H9 (cell line): ENCODE measurements at regions not wholly inside any gene's neighbourhood (a gene's known extent, or its start where the extent isn't known, plus 50 kb on each side); places are given as distances from the start of the nearest gene placed in this dataset.

Source experiments
- DNase-seq: peaks from one replicate; pipeline ENCODE4 v3.0.0-alpha.2; 2017
- H2AFZ ChIP-seq: one replicate; pipeline ENCODE4 v1.6.1; 2013; ENCODE audit warnings: mild to moderate bottlenecking, low read length, control low read depth, moderate library complexity
- H2AK5ac ChIP-seq: 2 replicates; pipeline ENCODE4 v1.6.1; 2013; ENCODE audit warnings: low read length, control low read depth, mixed read lengths; ENCODE audit not compliant: insufficient read length
- H2BK120ac ChIP-seq: one replicate; pipeline ENCODE4 v1.6.1; 2013; ENCODE audit warnings: low read depth, mild to moderate bottlenecking, low read length, control low read depth, inconsistent platforms; ENCODE audit not compliant: poor library complexity, severe bottlenecking
- H2BK12ac ChIP-seq: 2 replicates; pipeline ENCODE4 v1.6.1; 2013; ENCODE audit warnings: low read length, control low read depth, mixed read lengths, low read depth; ENCODE audit not compliant: insufficient read length
- H2BK15ac ChIP-seq: 2 replicates; pipeline ENCODE4 v1.6.1; 2013; ENCODE audit warnings: low read depth, low read length, control low read depth
- H2BK20ac ChIP-seq: one replicate; pipeline ENCODE4 v1.6.1; 2013; ENCODE audit warnings: low read depth, mild to moderate bottlenecking, low read length, control low read depth, inconsistent platforms; ENCODE audit not compliant: poor library complexity, severe bottlenecking
- H2BK5ac ChIP-seq: 2 replicates; pipeline ENCODE4 v1.6.1; 2013; ENCODE audit warnings: low read length, control low read depth, mixed read lengths; ENCODE audit not compliant: insufficient read length
- H3K14ac ChIP-seq: 2 replicates; pipeline ENCODE4 v1.6.1; 2013; ENCODE audit warnings: low read length, control low read depth; ENCODE audit not compliant: insufficient read depth
- H3K18ac ChIP-seq: 2 replicates; pipeline ENCODE4 v1.6.1; 2013; ENCODE audit warnings: low read depth, mild to moderate bottlenecking, mixed read lengths, low read length, control low read depth; ENCODE audit not compliant: insufficient read length
- H3K23ac ChIP-seq: 2 replicates; pipeline ENCODE4 v1.6.1; 2013; ENCODE audit warnings: low read length, control low read depth, mixed read lengths, low read depth; ENCODE audit not compliant: insufficient read length
- H3K23me2 ChIP-seq: 2 replicates; pipeline ENCODE4 v1.6.1; 2013; ENCODE audit warnings: low read depth, mild to moderate bottlenecking, mixed read lengths, low read length, control low read depth; ENCODE audit not compliant: insufficient read length, poor library complexity, severe bottlenecking
- H3K27ac ChIP-seq: 2 replicates; pipeline ENCODE4 v1.5.1; 2013; ENCODE audit warnings: low read length, control low read depth, mixed read lengths, low read depth; ENCODE audit not compliant: insufficient read length
- H3K27me3 ChIP-seq: 2 replicates; pipeline ENCODE4 v1.6.1; 2013; ENCODE audit warnings: low read length, control low read depth, inconsistent platforms; ENCODE audit not compliant: insufficient read depth
- H3K4ac ChIP-seq: 2 replicates; pipeline ENCODE4 v1.6.1; 2013; ENCODE audit warnings: low read depth, mild to moderate bottlenecking, control low read depth, inconsistent platforms, low read length, moderate library complexity
- H3K4me1 ChIP-seq: 2 replicates; pipeline ENCODE4 v1.6.1; 2013; ENCODE audit warnings: low read length, control low read depth, inconsistent platforms; ENCODE audit not compliant: insufficient read depth
- H3K4me2 ChIP-seq: 2 replicates; pipeline ENCODE4 v1.6.1; 2013; ENCODE audit warnings: low read length, control low read depth, mixed read lengths; ENCODE audit not compliant: insufficient read length, insufficient read depth
- H3K56ac ChIP-seq: 2 replicates; pipeline ENCODE4 v1.6.1; 2013; ENCODE audit warnings: low read depth, mild to moderate bottlenecking, mixed read lengths, low read length, control low read depth; ENCODE audit not compliant: insufficient read length
- H3K79me1 ChIP-seq: 2 replicates; pipeline ENCODE4 v1.6.1; 2013; ENCODE audit warnings: low read depth, mild to moderate bottlenecking, moderate library complexity, low read length, control low read depth, inconsistent platforms; ENCODE audit not compliant: insufficient read depth, poor library complexity, severe bottlenecking
- H3K79me2 ChIP-seq: 2 replicates; pipeline ENCODE4 v1.6.1; 2013; ENCODE audit warnings: low read length, control low read depth, inconsistent platforms; ENCODE audit not compliant: insufficient read depth
- H3K9ac ChIP-seq: 2 replicates; pipeline ENCODE4 v1.6.1; 2013; ENCODE audit warnings: low read length, control low read depth, mixed read lengths; ENCODE audit not compliant: insufficient read length; ENCODE audit errors: extremely low read depth
- H3K9me3 ChIP-seq: one replicate; pipeline ENCODE4 v1.6.1; 2013; ENCODE audit warnings: low read depth, low read length, inconsistent platforms; ENCODE audit not compliant: control insufficient read depth
- H3T11ph ChIP-seq: one replicate; pipeline ENCODE4 v1.6.1; 2013; ENCODE audit warnings: mild to moderate bottlenecking, low read length, control low read depth, inconsistent platforms
- H4K20me1 ChIP-seq: one replicate; pipeline ENCODE4 v1.6.1; 2013; ENCODE audit not compliant: control insufficient read depth, insufficient read length, insufficient read depth
- H4K5ac ChIP-seq: 2 replicates; pipeline ENCODE4 v1.6.1; 2013; ENCODE audit warnings: low read depth, mild to moderate bottlenecking, mixed read lengths, low read length, control low read depth; ENCODE audit not compliant: insufficient read length
- H4K8ac ChIP-seq: replicated peaks from 2 replicates; pipeline ENCODE4 v1.6.1; 2013; ENCODE audit warnings: low read length, control low read depth, mixed read lengths, low read depth; ENCODE audit not compliant: insufficient read length
- H4K91ac ChIP-seq: 2 replicates; pipeline ENCODE4 v1.6.1; 2013; ENCODE audit warnings: low read depth, mild to moderate bottlenecking, moderate library complexity, mixed read lengths, low read length, control low read depth; ENCODE audit not compliant: insufficient read length
- H3K27ac Mint-ChIP-seq, 3 experiments: 2 replicates in 2 of 3; 3 replicates in 1 of 3; pipeline ENCODE4 v1.8.0; 2020 to 2021; ENCODE audit warnings: mixed read lengths in 3 of 3, mild to moderate bottlenecking in 1 of 3, moderate library complexity in 1 of 3
- H3K27me3 Mint-ChIP-seq: 2 replicates; pipeline ENCODE4 v1.8.0; 2021; ENCODE audit warnings: low read depth, mild to moderate bottlenecking, moderate library complexity, mixed read lengths
- H3K36me3 Mint-ChIP-seq, 3 experiments: 2 replicates in 2 of 3; 3 replicates in 1 of 3; pipeline ENCODE4 v1.8.0; 2020 to 2021; ENCODE audit warnings: low read depth in 3 of 3, mixed read lengths in 3 of 3; ENCODE audit not compliant: insufficient read depth in 1 of 3
- H3K4me1 Mint-ChIP-seq, 2 experiments: 2 replicates each; pipeline ENCODE4 v1.8.0; 2020; ENCODE audit warnings: mixed read lengths in 2 of 2
- H3K4me3 Mint-ChIP-seq, 2 experiments: 2 replicates in 1 of 2; 3 replicates in 1 of 2; pipeline ENCODE4 v1.8.0; 2020 to 2021; ENCODE audit warnings: mild to moderate bottlenecking in 2 of 2, mixed read lengths in 2 of 2, moderate library complexity in 1 of 2
- H3K9me3 Mint-ChIP-seq, 2 experiments: 2 replicates in 1 of 2; 3 replicates in 1 of 2; pipeline ENCODE4 v1.8.0; 2020; ENCODE audit warnings: mild to moderate bottlenecking in 2 of 2, mixed read lengths in 2 of 2, moderate library complexity in 1 of 2
- whole genome bisulfite sequencing: extraction: QIAGEN DNeasy Blood & Tissue Kit; methylation state at CpG from one replicate; pipeline ENCODE4 v1.1.7; 2013; ENCODE audit warnings: missing lambda C conversion rate, low lambda C conversion rate, mixed read lengths; ENCODE audit not compliant: insufficient read length; ENCODE audit errors: extremely low coverage; 5-methylcytosine and 5-hydroxymethylcytosine counted together
- TF ChIP-seq, protein P1 (sequence below): fragments of 200-600 bp; sonication (generic); conservative IDR thresholded peaks from 3 replicates; pipeline ENCODE4 v1.8.0; 2021; ENCODE audit warnings: antibody characterized with exemption, mild to moderate bottlenecking

- Histone ChIP-seq H3K4ac (no peak overlapping the region), H3K56ac (no peak overlapping the region), H2BK120ac (no peak overlapping the region), H3K79me1 (no peaks in the 10 kb centered on the region), H3K14ac (no peak overlapping the region), H3K4me2 (no peak overlapping the region), H3K18ac (no peak overlapping the region), H2AFZ (no peak overlapping the region), H3K9ac (no peak overlapping the region), H2BK12ac (no peak overlapping the region), H2BK5ac (no peak overlapping the region), H2AK5ac (no peak overlapping the region), H3K27me3 (no peaks in the 10 kb centered on the region), H3T11ph (no peak overlapping the region), H4K8ac (no peak overlapping the region), H3K23me2 (no peaks in the 10 kb centered on the region), H3K23ac (no peak overlapping the region), H3K27ac (no peak overlapping the region), H3K9me3 (no peaks in the 10 kb centered on the region), H4K5ac (no peak overlapping the region), H4K91ac (no peak overlapping the region), H2BK20ac (no peak overlapping the region), H3K4me1 (peaks cover 9% of the 10 kb centered on the region; the same call in 1 of the 2 replicates), H4K20me1 (no peaks in the 10 kb centered on the region), H2BK15ac (no peak overlapping the region), H3K79me2 (no peaks in the 10 kb centered on the region)
- no CpG with 5 or more reads among the region's 1 CpG for WGBS
- Mint-ChIP-seq H3K27me3 (peaks cover 6% of the 10 kb centered on the region), H3K36me3 (peaks cover 0 to 4% (median 0%) of the 10 kb centered on the region in 3 experiments; a peak in 1 of 7 replicates), H3K27ac (peak overlapping the region in 1 of 3 experiments; percentile 60; a peak in 1 of 7 replicates), H3K4me3 (no peak overlapping the region), H3K4me1 (peaks cover 21 to 30% of the 10 kb centered on the region in 2 experiments), H3K9me3 (no peaks in the 10 kb centered on the region; a peak in 1 of 5 replicates)
- TF ChIP-seq, protein P1, sequence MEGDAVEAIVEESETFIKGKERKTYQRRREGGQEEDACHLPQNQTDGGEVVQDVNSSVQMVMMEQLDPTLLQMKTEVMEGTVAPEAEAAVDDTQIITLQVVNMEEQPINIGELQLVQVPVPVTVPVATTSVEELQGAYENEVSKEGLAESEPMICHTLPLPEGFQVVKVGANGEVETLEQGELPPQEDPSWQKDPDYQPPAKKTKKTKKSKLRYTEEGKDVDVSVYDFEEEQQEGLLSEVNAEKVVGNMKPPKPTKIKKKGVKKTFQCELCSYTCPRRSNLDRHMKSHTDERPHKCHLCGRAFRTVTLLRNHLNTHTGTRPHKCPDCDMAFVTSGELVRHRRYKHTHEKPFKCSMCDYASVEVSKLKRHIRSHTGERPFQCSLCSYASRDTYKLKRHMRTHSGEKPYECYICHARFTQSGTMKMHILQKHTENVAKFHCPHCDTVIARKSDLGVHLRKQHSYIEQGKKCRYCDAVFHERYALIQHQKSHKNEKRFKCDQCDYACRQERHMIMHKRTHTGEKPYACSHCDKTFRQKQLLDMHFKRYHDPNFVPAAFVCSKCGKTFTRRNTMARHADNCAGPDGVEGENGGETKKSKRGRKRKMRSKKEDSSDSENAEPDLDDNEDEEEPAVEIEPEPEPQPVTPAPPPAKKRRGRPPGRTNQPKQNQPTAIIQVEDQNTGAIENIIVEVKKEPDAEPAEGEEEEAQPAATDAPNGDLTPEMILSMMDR = no peak
- no peak for DNase-seq
These were observed 291.1 kb upstream of the C11orf87 start for GRCh38 chr11:109130910-109131309.
